GM21737 (cell line): ENCODE measurements at regions not wholly inside any gene's neighbourhood (a gene's known extent, or its start where the extent isn't known, plus 50 kb on each side); places are given as distances from the start of the nearest gene placed in this dataset.
"Not testable (repeated sequence)": the region's sequence is repeated elsewhere in the genome, so short reads cannot be mapped to it uniquely, and the experiment has no call there.

Experiments used
- ATAC-seq: cut with Tn5 transposase; IDR thresholded peaks from one replicate; pipeline ENCODE4 v1.9.1; 2021; ENCODE audit warnings: mild to moderate bottlenecking, moderate library complexity; ENCODE audit not compliant: unreplicated experiment

DNA sequence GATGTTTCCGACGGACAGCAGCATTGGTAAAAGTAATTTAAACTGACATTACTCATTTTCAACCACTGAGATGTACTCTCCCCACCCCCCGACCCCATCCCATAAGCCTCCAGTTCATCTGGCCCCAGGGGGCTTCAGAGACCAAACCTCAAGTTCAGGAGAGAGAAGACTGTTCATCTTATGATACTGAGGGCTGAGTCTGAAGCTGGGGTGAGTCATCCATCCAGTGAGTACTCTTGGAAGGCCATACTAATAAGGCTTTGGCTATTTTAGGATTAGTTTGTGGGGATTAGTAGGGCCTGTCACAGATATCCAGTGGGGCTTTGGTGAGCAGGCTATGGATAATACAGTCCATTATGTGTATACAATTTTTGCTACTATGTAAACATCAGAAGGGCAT is 125.3 kb upstream of the APCDD1 start:
- ATAC-seq, result no peak

DNA sequence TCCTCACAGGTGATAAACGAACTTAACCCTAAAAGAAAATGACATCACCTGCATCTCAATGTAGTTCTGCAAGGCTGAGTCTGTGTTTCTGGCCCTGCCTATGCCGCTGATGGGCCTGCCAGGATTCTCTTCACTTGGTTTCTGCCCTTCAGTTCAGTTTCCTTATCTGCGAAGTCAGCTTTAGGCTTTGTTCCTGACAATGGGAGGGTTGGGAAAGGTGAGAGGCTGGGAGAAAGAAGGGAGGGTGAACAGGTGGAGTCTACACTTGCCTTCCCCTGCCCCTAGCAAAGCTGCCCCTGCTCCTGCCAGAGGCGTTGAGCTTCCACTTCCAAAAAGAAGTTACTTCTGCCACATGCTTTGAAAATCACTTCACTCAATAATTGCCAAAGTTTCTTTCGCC is 124.0 kb upstream of the APCDD1 start:
- ATAC-seq, result no peak

DNA sequence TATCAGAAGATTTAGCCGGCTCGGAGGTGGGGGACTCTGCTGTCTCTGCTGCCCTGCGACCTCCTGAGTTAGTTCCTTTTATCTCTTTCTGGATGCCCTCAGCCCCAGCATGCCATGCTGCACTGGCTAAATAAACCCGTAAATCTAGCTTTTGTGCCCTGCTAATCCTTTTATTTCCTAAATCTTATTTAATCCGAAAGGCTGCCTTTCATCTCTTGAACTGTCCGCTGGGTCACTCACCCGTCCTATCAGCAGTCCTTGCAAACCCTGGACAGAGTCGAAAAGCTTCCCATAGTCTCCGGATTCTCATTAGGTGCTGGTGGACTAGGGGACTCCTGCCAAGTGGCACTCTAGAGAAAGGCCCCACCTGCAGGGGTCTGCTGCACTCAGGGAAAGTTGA is 122.0 kb upstream of the APCDD1 start:
- no peak for ATAC-seq

DNA sequence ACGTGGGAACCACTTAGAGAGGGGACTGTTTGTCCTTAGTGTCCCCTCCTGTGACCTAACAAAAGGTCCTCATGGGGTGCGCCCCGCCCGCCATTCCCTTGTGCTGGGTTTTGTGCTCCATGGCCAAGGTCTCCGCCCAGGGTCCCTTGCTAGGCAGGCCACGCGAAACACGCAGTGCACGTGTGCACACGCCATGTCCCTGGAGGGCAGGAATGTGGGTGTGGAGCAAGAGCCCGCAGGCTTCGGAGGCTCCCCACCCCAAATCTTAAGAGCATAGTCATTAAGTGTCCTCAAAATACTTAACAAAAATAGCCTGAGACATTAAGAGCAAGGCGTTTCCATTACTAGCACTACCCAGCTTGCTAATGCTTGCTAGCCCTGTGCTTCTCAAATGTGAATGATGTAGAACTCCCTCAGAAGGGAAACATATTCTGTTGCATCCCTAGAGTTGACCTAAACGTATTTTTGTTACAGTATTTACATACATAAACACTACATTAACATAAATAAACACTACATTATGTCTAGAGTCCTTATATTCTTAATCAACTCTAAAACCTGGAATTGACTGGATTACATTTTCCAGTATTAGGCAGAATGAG is 117.6 kb upstream of the APCDD1 start:
- ATAC-seq, result no peak

DNA sequence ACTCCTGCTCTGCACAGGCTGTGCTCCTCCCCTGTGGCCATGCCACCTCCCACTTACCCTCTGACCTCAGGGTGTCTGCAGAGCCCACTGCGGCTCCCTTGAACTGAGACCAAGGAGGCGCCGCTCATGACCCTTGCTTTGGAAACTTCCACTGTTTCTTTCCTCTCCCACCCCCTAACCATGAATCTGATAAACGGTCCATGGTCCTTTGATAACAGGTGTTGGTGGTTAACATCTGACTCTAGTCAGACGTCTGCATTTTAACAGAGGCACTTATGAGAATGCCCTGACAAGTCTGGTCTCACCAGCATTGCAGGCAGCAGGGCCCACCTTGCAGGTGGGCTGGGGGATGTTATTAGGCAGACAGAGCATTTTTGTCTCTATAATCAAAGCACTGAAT is 113.6 kb upstream of the APCDD1 start:
- no peak for ATAC-seq

DNA sequence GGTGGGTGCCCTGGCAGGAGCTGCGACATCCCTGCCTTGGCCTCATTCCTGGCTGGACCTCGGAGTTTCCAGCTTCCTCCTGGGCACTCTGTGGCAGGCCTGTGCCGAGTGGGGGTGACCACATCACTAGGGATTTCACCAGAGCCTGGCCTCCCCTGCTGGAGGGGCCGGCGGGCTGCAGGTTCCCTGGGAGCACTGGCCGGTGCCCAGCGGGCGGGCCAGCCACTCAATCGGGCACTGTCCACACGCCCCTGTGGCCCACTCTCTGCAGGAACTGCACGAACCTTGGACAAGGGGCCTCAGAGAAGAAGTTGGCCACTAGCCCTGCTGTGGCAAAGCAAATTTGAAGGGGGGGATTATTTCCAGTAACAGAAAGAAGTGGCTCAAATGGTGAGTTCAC is 110.7 kb upstream of the APCDD1 start:
- no peak for ATAC-seq

DNA sequence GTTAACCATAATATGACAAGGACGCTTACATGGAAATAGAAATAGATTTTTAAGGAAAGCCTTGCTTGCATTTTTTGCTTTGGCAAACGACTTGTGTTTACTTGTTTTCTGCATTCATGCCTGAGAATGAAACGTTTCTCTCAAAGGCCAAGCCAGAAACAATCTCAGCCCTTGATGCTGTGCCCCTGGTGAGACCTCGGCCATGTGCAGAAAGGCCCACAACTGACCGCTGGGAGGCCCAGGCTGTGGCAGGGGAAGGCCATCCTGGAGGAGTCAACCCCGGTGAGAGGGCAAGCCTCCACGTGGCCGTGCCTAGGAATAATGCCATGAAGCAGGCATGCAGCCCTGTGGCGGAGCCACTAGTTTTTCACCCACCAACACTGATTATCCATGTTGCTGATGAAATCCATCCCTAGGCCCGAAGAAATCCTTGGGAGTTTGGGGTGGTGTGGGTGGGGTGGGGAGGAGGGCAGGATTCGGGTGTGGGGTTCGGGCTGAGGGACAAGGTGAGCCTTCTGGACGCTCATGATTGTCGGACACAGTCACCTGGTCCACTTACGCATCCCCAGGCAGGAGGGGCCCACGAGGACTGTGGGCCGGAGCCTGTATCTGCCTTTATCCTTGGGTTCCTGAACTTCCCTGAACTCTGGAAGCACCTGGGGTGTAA is 107.6 kb upstream of the APCDD1 start:
- no peak for ATAC-seq

DNA sequence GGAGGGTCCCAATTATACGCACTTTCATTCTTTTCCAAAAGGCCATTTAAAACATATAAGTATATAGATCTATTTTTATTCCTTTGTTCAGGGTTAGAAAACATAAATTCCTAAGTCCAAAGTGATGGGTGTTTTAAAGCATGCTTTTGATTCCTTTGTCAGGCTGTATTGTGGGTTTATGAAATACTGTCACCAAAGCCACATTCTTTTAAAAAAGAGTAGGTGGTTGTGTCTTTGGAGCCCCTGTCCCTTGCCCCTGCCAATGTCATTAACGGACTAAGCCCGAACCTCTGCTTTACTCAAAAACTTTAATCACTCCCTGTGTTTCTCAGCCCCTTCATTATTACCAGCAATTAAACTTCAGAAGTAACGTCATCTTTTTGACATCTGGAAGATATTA is 104.9 kb upstream of the APCDD1 start:
- no peak for ATAC-seq

DNA sequence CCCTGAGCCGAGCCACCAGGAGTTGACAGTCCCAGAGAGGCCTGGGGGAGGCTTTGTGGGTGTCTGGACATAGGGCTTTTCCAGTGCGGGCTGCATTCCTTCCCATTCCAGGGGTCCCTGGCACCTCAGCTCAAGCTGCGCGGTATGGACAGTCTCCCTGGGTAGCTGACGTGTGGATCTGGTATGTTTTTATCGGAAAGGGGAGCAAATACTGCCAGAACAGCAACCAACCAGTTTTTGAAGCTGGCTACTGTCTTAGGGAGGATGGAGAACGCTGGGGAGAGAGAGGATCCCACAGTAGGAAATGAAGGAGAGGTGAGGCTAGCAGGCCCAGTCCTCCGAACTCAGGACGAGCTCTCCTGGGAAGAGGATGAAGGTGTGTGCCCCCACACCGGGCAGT is 103.8 kb upstream of the APCDD1 start:
- ATAC-seq, result no peak

DNA sequence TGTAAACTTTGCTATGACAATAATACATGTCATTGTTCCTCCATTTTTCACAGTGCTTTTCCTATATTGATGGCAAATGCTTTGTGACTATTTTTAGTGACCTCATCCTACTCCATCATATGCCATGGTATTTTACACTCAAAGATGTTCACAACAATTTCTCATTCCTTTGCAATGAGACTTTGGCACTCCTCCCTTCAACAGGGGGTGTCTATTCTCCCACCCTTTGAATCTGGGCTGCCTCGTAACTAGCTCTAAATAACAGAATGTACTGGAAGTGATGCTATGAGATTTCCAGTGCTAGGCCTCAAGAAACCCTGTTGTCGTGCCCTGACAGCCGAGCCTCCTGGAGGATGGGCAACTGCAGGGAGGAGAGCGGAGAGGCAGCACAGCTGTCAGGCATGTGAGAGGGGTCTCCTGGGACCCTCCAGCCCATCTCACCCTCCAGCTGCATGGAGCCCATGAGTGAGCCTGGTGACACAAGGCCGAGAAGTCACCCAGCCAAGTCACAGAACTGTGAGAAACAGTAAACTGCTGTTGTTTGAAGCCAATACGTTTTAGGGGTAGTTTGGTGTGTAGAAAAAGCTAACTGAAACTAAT is 103.1 kb upstream of the APCDD1 start:
- ATAC-seq, result no peak

DNA sequence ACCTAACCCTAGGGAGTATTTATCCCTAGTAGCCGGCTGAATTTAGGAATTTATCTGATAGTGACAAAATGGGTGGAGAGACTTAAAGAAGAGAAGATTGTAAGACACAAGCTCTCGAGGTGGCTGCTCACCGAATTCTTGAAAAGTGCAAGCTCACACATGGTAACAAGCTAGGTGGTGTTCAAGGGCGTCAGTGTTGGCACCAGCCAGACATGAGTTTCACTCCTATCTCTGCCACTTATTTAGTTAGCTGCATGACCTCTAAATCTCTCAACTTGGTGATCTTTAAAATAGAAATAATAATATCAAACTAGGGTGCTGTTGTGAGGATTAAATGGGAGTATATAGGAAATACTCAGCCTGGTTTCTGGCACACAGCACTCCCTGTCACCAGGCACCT is 102.6 kb upstream of the APCDD1 start:
- no peak for ATAC-seq

DNA sequence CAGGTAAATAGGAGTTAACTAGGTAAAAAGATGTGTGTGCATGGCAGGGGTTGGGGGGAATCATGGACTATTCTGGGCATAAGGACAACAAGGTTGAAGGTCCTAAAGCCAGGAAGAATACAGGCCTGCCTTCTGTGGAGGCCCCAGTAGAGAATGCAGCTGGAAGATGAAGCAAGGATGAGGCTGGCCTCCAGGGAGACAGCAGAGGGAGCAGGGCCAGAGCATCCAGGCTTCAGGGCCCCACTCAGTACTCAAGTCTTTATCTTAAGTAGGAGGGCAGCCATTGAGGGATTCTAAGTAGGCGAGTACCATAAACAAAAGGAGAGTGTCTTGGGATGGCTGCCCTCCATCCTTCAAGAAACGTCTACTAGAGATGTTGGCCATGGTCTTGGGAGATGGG is 101.8 kb upstream of the APCDD1 start:
- no peak for ATAC-seq

DNA sequence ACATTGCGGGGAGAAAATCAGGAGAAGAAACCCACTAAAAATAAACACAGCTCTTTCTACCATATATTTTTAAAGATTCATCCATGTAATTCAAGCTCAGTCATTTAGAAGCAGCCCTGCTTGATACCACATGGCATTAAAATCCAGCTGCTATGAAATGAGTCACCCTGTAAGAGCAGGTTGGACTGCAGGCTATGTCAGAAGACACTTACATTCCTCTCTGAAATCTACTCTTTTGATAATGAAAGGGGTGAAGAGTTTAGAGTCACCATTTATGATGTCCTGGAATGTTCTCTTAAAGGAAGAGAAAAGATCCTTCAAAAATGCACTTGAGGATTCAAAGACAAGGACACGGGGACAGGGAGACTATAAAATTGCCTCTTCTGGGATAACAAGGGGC is 100.6 kb upstream of the APCDD1 start:
- ATAC-seq, result no peak

DNA sequence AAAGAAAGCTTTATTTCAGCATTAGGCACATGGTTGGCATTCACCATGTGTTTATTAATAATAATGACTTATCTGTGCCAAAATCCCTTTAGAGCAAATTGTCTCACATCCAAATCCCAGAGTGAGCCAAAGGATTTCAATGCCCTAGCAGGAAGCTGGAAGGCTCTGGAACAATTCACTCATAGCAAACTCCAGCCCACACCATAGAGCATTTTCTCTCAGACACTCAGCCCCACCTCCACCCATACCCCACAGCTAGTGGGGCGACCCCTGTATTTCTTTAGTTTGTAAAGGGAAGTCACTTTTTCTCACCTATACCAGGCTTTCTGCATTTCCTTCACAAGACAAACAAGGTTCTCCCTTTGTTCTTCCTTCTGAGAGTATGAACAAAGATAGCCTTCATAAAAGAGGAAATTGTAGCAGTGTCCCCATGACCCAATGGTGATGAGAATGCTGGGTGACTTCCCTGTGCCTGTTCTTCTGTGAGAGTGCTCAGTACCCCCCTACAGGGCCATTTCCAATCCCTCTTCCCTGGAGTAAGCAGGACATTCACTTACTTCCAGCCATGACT is 100.1 kb upstream of the APCDD1 start:
- ATAC-seq, result no peak

DNA sequence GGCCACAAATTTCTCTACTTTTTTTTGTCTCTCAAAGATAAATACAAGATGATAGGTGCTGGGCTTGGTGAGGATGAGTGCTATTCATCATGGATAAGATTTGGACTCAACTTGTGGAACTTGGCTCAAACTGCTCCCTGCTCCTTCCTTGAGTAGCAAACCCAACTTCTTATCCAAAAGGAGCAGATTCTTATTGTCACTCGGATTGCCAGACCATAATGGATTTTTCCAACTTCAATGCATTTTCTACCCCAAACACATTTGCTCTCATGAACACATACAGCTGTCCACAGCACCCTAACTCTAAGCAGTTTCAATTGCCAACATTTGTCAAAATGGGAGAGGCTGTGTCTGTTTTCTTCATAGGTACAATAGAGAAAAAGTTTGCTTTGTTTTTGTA is 99.5 kb upstream of the APCDD1 start:
- ATAC-seq, result no peak

DNA sequence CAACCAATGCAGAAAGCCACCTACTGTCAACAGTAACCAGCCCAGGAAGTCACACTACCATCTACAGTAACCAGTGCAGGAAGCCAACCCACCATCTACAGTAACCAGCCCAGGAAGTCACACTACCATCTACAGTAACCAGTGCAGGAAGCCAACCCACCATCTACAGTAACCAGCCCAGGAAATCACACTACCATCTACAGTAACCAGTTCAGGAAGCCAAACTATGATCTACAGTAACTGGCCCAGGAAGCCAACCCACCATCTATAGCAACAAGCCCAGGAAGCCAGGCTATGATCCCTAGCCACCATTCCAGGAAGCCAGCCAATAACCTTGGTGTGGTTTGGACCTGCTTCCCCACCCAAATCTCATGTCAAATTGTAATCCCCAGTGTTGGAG is 97.4 kb upstream of the APCDD1 start:
- ATAC-seq, result not testable (repeated sequence)

DNA sequence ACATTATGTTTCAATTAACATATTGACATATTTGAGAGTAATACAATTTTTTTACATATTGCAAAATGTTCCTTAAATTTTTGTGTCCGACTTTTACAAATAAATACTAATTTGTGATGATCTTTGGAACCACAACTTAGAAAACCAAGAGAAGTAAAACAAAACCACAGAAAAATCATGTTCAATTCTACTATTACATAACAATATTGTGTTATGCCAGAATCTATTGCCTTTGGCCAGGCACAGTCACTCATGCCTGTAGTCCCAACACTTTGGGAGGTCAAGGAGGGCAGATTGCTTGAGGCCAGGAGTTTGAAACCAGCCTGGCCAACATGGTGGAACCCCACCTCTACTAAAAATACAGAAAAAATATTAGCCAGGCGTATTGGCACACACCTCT is 92.8 kb upstream of the APCDD1 start:
- ATAC-seq, result no peak

DNA sequence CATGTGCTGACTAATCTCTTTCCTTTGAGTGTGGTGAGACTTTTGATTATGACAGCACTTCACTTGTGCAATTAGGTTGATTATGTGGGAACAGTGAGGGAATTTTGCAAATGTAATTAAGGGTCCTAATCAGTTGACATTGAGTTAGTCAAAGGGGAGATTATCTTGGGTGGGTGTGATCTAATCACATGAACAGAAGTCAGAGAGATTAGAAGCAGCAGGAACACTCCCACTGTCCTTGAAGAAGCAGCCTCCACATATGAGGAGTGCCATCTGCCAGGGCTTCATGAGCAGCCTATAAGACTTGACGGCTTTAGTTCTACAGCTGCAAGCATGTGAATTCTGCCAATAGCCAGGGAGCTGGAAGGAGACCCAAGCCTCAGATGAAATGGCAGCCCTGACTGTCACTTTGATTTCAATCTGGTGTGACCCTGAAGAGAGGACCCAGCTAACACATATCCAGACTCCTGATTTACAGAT is 89.4 kb upstream of the APCDD1 start:
- ATAC-seq, result no peak

DNA sequence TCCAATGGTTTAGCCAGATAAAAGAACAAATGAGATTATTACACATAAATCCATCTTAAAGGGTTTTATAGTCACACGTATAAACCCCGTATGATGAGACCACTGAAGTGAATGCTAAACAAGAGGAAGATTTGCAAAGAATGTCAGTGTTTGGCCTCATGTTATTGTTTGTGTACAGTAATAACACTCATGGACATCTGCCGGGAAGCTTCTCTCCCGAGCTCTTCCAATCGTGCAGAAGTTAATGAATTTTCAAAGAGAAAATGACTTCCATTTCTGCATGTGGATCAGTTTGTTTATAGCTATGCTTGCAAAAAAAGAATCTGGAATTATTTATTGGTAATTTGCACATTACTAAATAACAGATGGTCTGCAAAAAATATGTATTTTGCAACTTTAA is 88.5 kb upstream of the APCDD1 start:
- no peak for ATAC-seq

DNA sequence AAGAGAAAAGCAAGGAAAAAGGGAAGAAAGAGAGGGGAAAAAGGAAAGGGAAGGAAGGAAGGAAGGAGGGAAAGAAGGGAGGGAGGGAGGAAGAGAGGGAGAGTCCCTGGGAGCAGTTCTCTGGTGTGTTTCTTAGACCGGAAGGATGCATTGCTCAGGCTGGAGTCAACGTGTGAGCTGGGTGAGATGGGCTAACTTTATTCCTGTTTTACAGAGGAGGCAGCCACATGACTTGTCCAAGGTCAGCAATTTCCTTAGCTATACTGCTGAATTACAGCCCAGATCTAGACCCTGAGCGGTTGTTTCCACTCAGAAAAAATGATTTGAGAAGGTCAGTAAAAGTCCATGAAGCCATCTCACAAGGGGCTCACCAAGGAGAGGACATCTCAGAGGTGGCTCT is 86.6 kb upstream of the APCDD1 start:
- ATAC-seq, result no peak

DNA sequence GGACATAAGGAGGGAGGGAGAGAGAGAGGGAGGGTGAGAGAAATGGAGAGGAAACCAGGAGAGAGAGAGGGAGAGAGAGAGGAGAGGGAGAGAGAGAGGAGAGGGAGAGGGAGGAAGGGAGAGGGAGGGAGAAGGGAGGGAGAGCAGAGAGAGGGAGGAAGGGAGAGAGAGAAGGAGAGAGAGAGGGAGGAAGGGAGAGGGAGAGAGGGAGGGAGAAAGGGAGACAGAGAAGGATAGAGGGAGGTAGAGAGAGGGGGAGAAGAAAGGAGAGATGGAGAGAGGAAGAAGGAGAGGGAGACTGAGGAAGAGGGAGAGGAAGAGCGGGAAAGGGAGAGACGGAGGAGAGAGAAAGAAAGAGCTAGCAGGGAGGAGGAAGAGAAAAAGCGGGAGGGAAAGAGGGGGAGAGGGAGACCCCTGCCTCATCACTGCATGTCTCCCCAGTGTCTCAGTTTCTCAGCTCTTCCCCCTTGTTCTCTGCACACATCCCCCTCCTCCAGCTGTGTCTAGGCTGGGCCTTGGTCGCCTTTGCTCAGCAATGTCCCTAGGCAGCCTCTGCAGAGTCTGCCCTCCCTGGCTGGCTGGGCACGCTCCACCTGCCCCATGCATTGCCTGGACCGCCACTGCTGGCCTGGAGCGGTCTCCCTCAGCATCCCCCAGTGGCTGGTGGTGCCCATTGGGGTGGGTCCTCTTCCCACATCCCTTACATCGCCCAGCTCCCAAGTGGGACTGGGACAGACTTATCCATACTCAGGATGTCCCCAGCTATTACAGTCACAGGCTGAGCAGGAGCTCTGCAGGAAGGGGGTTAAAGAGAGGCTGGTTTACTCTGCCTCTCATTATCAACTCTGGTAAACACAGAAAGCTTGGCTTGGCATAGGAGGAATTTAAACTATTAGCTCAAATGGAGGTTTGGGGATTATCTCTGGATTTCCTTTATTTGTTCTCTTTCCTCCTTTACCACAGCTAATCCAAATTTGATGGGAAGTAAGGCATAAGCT is 85.7 kb upstream of the APCDD1 start:
- ATAC-seq, result no peak
